ENCODE measurements at regions not wholly inside any gene's neighbourhood (a gene's known extent, or its start where the extent isn't known, plus 50 kb on each side); places are given as distances from the start of the nearest gene placed in this dataset.

DNA sequence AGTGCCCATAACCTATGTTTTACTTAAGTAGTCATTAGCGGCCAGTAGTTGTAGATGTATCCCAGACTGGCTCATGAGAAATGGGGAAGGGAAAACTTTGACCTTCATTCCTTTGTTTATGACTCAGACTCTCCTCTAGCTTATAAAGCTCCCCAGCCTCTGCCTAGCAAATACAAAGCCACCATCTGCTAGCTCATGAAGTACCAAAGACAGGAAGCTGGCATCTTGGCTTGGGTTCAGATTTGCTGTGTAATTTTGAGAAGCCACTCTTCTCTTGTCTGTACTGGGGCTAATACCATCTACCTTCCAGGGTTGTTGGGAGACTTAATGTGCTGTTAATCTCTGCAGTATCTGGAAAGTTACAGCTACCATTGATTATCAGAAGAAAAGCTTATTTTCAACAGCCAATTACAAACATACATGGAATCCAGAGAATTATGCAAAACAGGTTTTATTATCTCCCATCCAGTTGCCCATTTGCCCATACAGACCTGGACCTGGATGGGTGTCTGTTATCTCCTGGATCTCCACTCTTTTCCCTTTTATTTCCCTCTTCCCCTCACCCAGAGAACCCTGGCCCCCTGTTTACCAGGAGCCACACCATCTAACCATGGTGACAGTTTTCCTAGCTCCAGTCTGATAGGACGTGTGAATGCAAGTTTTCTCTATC is 153.8 kb downstream of the SEMA6D start:
- no peak for DNase-seq (ENCODE audit: low spot score)
- intact Hi-C loops (cut with micrococcal nuclease; ENCODE audit: unreplicated experiment), result no loop called here
- ChIA-PET POLR2A (no interaction called here), CTCF (ENCODE audit: unreplicated experiment) (no interaction called here)
- Histone ChIP-seq H3K27ac (ENCODE audit: low read depth, low read length, poor library complexity, severe bottlenecking) (no peak overlapping the region), H3K36me3 (ENCODE audit: insufficient read depth, low read length) (no peaks in the 10 kb centered on the region), H3K9me3 (ENCODE audit: low read length) (no peaks in the 10 kb centered on the region), H3K79me2 (ENCODE audit: insufficient read depth, low read depth, low read length) (no peaks in the 10 kb centered on the region), H3K4me3 (ENCODE audit: low read depth, low read length, poor library complexity, severe bottlenecking) (no peak overlapping the region), H4K20me1 (ENCODE audit: insufficient read depth, low read length) (no peaks in the 10 kb centered on the region), H3K4me2 (ENCODE audit: low read length) (no peak overlapping the region), H3K4me1 (ENCODE audit: insufficient read depth, low read length, poor library complexity, severe bottlenecking) (no peaks in the 10 kb centered on the region), H3K9me2 (ENCODE audit: insufficient read depth, low read length) (no peaks in the 10 kb centered on the region), H2AFZ (ENCODE audit: low read length) (no peak overlapping the region)
- no TSS peak for BruUV-seq (replicated peaks)
- no peak for TF ChIP-seq EZH2phosphoT487 (IDR thresholded peaks at IDR 0.05; ENCODE audit: borderline replicate concordance, low read depth, low read length)
- TF ChIP-seq, protein P1, sequence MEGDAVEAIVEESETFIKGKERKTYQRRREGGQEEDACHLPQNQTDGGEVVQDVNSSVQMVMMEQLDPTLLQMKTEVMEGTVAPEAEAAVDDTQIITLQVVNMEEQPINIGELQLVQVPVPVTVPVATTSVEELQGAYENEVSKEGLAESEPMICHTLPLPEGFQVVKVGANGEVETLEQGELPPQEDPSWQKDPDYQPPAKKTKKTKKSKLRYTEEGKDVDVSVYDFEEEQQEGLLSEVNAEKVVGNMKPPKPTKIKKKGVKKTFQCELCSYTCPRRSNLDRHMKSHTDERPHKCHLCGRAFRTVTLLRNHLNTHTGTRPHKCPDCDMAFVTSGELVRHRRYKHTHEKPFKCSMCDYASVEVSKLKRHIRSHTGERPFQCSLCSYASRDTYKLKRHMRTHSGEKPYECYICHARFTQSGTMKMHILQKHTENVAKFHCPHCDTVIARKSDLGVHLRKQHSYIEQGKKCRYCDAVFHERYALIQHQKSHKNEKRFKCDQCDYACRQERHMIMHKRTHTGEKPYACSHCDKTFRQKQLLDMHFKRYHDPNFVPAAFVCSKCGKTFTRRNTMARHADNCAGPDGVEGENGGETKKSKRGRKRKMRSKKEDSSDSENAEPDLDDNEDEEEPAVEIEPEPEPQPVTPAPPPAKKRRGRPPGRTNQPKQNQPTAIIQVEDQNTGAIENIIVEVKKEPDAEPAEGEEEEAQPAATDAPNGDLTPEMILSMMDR (conservative IDR thresholded peaks at IDR 0.05; ENCODE audit: low read length), result no peak

DNA sequence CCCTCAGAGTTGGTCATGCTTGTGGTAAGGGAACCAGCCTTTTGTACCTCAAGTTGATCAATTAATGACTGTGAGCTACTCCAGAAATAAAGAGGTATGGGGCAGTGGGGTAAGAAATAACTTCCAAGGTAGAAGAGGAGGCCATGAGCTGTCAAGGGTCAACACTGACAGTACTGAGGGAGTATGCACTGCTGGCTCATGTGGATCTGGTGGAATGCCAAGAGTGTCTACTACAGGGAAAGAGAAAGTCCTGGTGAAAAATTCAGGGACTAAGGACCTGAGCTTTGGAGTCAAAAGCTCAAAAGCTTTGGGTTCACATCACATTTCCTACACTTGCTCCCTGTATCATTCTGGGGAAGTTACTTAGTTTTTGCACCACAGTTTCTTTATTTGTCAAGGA is 154.9 kb downstream of the SEMA6D start:
- ChIA-PET POLR2A (no interaction called here), CTCF (ENCODE audit: unreplicated experiment) (no interaction called here)
- Histone ChIP-seq H3K9me3 (ENCODE audit: low read length) (no peaks in the 10 kb centered on the region), H3K27ac (ENCODE audit: low read depth, low read length, poor library complexity, severe bottlenecking) (no peak overlapping the region), H3K79me2 (ENCODE audit: insufficient read depth, low read depth, low read length) (no peaks in the 10 kb centered on the region), H3K9me2 (ENCODE audit: insufficient read depth, low read length) (no peaks in the 10 kb centered on the region), H3K4me2 (ENCODE audit: low read length) (no peak overlapping the region), H4K20me1 (ENCODE audit: insufficient read depth, low read length) (no peaks in the 10 kb centered on the region), H3K4me1 (ENCODE audit: insufficient read depth, low read length, poor library complexity, severe bottlenecking) (no peaks in the 10 kb centered on the region), H3K4me3 (ENCODE audit: low read depth, low read length, poor library complexity, severe bottlenecking) (no peak overlapping the region), H2AFZ (ENCODE audit: low read length) (no peak overlapping the region), H3K36me3 (ENCODE audit: insufficient read depth, low read length) (no peaks in the 10 kb centered on the region)
- no peak for TF ChIP-seq EZH2phosphoT487 (IDR thresholded peaks at IDR 0.05; ENCODE audit: borderline replicate concordance, low read depth, low read length)
- TF ChIP-seq, protein P1 (conservative IDR thresholded peaks at IDR 0.05; ENCODE audit: low read length), result no peak
- DNase-seq (ENCODE audit: low spot score), result no peak
- intact Hi-C loops (cut with micrococcal nuclease; ENCODE audit: unreplicated experiment), result no loop called here
- BruUV-seq (replicated peaks), result no TSS peak

DNA sequence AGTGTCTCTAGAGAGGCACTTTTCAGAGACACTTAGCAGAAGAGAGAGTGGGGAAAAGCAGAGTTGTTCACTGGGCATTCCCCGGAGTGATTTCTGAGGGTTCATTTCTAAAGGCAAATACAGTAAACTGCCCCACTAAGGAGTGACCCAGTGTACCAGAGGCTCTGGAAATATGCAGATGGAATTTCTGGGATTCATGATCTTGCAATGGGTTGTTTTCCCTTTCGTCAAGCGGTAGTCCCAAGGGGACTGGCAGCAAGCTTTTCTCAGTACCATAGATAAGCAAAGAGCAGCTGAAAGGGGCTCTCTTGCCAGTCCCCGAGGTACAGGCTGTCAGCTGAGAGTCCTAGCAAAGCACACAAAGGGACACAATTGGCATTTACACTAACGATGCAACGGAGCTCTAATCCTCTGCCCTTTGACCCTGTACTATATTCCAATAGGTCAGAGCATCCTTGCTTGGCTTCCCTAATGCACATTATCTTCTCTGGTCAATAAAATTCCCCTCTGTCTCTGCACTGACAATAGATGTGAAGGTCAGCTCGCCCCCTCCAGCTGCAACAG is 155.6 kb downstream of the SEMA6D start:
- H3K9me2 ChIP-seq (ENCODE audit: insufficient read depth, low read length), result no peaks in the 10 kb centered on the region
- ChIA-PET POLR2A (no interaction called here), CTCF (ENCODE audit: unreplicated experiment) (no interaction called here)
- H3K79me2 ChIP-seq (ENCODE audit: insufficient read depth, low read depth, low read length), result no peaks in the 10 kb centered on the region
- H3K27ac ChIP-seq (ENCODE audit: low read depth, low read length, poor library complexity, severe bottlenecking), result no peak overlapping the region
- intact Hi-C loops (cut with micrococcal nuclease; ENCODE audit: unreplicated experiment), result no loop called here
- H3K36me3 ChIP-seq (ENCODE audit: insufficient read depth, low read length), result no peaks in the 10 kb centered on the region
- H3K4me3 ChIP-seq (ENCODE audit: low read depth, low read length, poor library complexity, severe bottlenecking), result no peak overlapping the region
- no peaks in the 10 kb centered on the region for H4K20me1 ChIP-seq (ENCODE audit: insufficient read depth, low read length)
- no peaks in the 10 kb centered on the region for H3K9me3 ChIP-seq (ENCODE audit: low read length)
- H3K4me1 ChIP-seq (ENCODE audit: insufficient read depth, low read length, poor library complexity, severe bottlenecking), result no peaks in the 10 kb centered on the region
- no TSS peak for BruUV-seq (replicated peaks)
- H2AFZ ChIP-seq (ENCODE audit: low read length), result no peak overlapping the region
- H3K4me2 ChIP-seq (ENCODE audit: low read length), result no peak overlapping the region
- no peak for DNase-seq (ENCODE audit: low spot score)
- no peak for TF ChIP-seq EZH2phosphoT487 (IDR thresholded peaks at IDR 0.05; ENCODE audit: borderline replicate concordance, low read depth, low read length)
- TF ChIP-seq, protein P1 (conservative IDR thresholded peaks at IDR 0.05; ENCODE audit: low read length), result no peak

Measured in OCI-LY7 (cell line).